H1 (cell line): ENCODE measurements at regions not wholly inside any gene's neighbourhood (a gene's known extent, or its start where the extent isn't known, plus 50 kb on each side); places are given as distances from the start of the nearest gene placed in this dataset.

Experiments used
- CTCF ChIP-seq, 3 experiments: IDR thresholded peaks; 1 replicate in 2 of 3; 2 replicates in 1 of 3; pipeline versions ENCODE4 v1.5.1 to v1.6.1; 2011; ENCODE audit warnings: low read length in 3 of 3, mild to moderate bottlenecking in 3 of 3, inconsistent platforms in 2 of 3, low read depth in 1 of 3, moderate library complexity in 1 of 3; ENCODE audit not compliant: insufficient read depth in 1 of 3; ENCODE audit errors: control extremely low read depth in 1 of 3
- EP300 ChIP-seq, 2 experiments: IDR thresholded peaks; 1 replicate in 1 of 2; 2 replicates in 1 of 2; pipeline ENCODE4 v1.6.1; 2011 to 2012; ENCODE audit warnings: low read depth in 2 of 2, low read length in 2 of 2, mild to moderate bottlenecking in 2 of 2, borderline replicate concordance in 1 of 2, inconsistent platforms in 1 of 2, moderate library complexity in 1 of 2
- EZH2 ChIP-seq: fragments of 200-600 bp; sonication (generic); IDR thresholded peaks from 2 replicates; pipeline ENCODE4 v1.7.1; 2012; ENCODE audit warnings: low read depth, mild to moderate bottlenecking, moderate library complexity, low read length, inconsistent platforms; ENCODE audit not compliant: severe bottlenecking
- RAD21 ChIP-seq, 2 experiments: IDR thresholded peaks in 1 of 2; conservative IDR thresholded peaks in 1 of 2; 2 replicates each; pipeline ENCODE4 v1.6.1; 2011; ENCODE audit warnings: low read depth in 2 of 2, low read length in 2 of 2, improper control_type of control experiment in 1 of 2, inconsistent platforms in 1 of 2, mild to moderate bottlenecking in 1 of 2, moderate library complexity in 1 of 2
- TAF1 ChIP-seq: IDR thresholded peaks from 2 replicates; pipeline ENCODE4 v1.6.1; 2011; ENCODE audit warnings: mild to moderate bottlenecking, low read depth, low read length
- ZNF274 ChIP-seq: IDR thresholded peaks from 2 replicates; pipeline ENCODE4 v1.7.0; 2012; ENCODE audit warnings: low read length, borderline replicate concordance; ENCODE audit errors: extremely low read depth

DNA sequence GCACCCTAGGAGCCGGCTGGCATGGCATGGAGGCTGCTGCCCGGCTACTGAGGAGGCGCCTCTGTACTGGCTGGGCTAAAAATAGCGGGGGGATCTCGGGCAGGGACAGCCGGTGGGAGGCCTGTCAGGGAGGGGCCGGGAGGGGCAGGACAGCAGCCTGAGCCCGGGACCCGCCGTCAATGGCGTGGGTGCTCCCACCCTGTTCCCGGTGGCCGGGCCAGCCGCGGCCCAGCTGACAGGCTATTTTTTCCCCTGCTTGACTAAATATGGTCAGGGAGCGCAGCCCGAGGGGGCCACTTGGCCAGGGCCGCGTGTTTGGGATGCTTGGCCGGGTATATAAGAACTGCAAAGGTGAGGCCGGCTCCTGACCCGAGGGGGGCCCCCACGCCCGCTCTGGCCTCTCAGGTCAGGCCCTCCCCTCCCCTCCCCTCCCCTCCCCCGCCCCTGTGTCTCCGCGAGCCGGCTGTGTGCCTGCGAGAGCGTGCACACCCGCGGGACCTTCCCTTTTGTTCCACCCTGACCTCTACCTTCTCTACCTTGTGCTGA is 74.4 kb upstream of the GATA5 start:
- TF ChIP-seq EP300 (IDR thresholded peaks at IDR 0.05; ENCODE audit: borderline replicate concordance in 1 of 2, low read depth in 2 of 2, low read length in 2 of 2) (no peak), TAF1 (no peak), RAD21 (IDR thresholded peaks at IDR 0.05 in 1 of 2, conservative IDR thresholded peaks at IDR 0.05 in 1 of 2; ENCODE audit: low read depth in 2 of 2, low read length in 2 of 2) (no peak), ZNF274 (no peak), CTCF (IDR thresholded peaks at IDR 0.05; ENCODE audit: control extremely low read depth in 1 of 3, insufficient read depth in 1 of 3, low read depth in 1 of 3, low read length in 3 of 3) (no peak), EZH2 (no peak)
